GM19468 (cell line): ENCODE measurements at regions not wholly inside any gene's neighbourhood (a gene's known extent, or its start where the extent isn't known, plus 50 kb on each side); places are given as distances from the start of the nearest gene placed in this dataset.
"Not testable (repeated sequence)": the region's sequence is repeated elsewhere in the genome, so short reads cannot be mapped to it uniquely, and the experiment has no call there.

Experiments
- ATAC-seq: cut with Tn5 transposase; IDR thresholded peaks from one replicate; pipeline ENCODE4 v1.9.1; 2021; ENCODE audit warnings: mild to moderate bottlenecking, moderate library complexity, moderate number of reproducible peaks; ENCODE audit not compliant: unreplicated experiment; ENCODE audit errors: extremely low read depth

DNA sequence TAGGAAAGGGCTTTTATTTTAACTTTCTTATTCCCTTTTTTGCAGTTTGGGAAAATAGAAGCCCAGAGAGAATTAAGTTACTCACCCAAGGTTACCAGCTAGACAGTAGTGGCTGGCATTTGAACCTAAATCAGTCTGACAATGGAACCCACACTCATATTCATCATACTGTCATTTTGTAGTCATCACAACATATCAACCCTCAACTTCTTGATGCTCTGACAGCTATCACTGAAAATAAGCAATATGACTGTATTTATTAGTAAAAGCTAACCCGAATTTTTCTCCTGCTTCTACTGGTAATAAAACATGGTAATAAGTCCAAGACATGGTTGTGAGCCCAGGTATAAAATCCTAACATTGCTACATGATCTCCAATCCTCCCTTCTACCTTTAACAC lies 585.8 kb upstream of the UBE2E2 start:
- ATAC-seq, result no peak

- ATAC-seq, result no peak
Measured at GRCh38 chr3:22620498-22620897, 582.6 kb upstream of the UBE2E2 start.

GRCh38 chr3:22621205-22621809 lies 581.8 kb upstream of the UBE2E2 start:
- ATAC-seq, result no peak

- no peak for ATAC-seq
Measured at GRCh38 chr3:22627993-22628499, 575.1 kb upstream of the UBE2E2 start.

GRCh38 chr3:22632536-22632935 lies 570.6 kb upstream of the UBE2E2 start:
- no peak for ATAC-seq

DNA sequence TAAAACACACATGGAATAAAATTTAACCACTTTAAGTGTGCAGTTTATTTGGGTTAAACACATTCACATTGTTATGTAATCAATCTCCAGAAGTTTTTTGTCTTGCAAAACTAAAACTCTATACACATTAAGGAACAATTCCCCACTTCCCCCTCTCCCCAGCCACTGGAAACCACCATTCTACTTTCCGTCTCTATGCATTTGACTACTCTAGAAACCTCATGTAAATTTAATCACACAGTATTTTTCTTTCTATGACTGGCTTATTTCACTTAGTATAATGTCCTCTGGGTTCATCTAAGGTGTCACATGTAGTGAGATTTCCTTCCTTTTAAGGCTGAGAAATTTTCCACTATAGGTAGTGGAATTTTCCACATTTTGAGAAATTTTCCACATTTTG lies 568.7 kb upstream of the UBE2E2 start:
- no peak for ATAC-seq

GRCh38 chr3:22659651-22660475 lies 543.3 kb upstream of the UBE2E2 start:
- no peak for ATAC-seq

DNA sequence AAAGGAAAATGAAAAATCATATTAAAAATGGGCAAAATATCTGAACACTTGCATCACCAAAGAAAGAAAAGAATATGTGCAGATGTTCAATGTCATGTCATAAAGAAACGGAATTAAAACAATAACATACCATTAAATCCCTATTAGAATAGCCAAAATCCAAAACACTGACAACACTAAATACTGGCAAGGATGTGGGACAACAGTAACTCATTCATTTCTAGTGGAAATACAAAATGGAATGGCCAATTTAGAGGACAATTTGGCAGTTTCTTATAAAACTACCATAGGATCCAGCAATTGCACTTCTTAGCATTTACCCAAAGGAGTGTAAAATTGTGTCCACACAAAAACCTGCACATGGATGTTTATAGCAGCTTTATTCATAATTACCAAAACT lies 542.5 kb upstream of the UBE2E2 start:
- ATAC-seq, result no peak

DNA sequence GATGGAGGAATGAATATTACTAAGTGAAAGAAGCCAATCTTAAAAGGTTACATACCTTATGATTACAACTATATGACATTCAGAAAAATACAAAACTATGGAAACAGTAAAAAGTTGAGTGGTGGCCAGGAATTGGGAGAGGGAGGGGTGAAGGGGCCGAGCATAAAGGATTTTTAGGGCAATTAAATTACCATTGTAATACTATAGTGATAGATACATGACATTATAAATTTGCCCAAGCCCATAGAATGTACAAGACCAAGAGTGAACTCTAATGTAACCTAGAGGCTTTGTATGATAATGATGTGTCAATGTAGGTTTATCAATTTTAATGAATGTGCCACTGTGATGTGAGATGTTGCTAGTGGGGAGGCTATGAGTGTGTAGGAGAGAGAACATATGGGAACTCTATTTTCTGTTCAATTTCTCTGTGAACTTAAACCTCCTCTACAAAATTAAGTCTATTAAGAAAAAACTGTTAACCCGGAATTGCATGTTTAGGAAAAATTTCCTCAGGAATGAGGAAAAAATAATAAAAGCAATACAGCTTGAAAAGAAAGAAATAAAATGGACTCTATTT lies 541.9 kb upstream of the UBE2E2 start:
- ATAC-seq, result no peak

DNA sequence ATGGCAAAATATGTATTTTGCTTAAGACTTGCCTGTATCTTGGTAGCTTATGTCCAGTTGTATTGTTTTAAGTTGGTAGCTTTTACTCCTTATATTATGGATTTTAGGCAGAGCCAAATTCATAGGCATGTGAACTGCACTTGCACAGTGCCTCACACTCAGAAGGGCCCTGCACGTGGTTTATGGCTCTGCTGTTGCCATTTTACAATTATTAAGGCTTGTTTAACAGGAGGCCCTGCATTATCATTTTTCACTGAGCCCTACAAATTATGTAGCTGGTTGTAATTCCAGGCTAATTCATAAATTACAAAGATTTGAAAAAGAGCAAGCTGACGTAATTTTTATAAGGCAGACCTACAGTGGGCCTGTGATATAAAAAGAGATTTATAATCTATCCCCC lies 537.6 kb upstream of the UBE2E2 start:
- ATAC-seq, result no peak

- ATAC-seq, result no peak
Measured at GRCh38 chr3:22666736-22667135, 536.4 kb upstream of the UBE2E2 start.

DNA sequence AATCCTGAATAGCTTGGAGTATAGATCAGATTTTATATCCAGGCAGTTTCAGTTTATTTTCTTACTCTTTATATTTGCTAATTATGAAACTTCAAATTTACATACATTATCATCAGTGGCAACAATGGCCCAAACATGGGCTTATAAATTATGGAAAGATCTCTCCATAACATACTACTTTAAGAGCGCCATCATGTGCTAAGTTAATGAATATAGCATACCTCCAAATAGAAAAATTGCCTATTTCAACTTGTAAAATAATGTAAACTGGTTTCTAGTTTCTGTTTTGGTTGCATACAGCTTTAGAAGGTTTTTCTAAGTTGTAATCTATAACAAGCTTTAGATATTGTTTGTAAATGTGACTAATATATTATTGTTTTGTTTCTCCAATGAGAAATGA lies 531.3 kb upstream of the UBE2E2 start:
- no peak for ATAC-seq

DNA sequence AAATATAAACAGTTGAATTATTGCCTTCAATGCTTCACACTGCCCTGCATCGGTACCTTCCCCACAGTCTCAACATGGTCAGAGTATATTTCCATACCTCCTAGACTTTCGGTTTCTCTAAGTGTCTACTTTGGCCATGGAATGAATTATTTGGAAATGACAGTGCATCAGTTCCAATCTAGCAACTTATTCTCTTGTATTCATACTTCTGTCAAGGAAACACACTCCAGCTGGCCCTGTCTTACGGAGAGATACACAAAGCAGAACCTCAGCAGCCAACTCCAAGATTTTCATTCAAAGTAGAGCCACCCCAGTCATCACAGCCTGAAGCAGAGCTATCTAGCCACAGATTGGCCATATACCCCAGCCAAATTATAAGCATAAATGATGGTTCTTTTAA lies 518.4 kb upstream of the UBE2E2 start:
- ATAC-seq, result no peak

- no peak for ATAC-seq
Measured at GRCh38 chr3:22685597-22685996, 517.5 kb upstream of the UBE2E2 start.

DNA sequence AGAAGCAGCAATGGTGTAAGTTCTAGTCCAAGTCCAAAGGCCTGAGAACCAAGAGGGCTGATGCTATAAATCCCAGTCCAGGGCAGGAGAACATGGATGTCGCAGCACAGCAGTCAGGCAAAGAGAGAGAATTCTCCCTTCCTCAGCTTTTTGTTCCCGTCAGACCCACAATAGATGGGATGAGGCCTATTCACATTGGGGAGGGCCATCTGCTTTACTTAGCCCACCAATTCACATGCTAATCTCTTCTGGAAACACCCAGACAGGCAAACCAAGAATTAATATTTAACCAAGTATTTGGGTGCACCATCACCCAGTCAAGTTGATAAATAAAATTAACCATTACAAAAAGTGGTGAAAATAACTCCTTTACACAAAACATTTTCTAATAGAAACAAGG lies 511.7 kb upstream of the UBE2E2 start:
- no peak for ATAC-seq

GRCh38 chr3:22691856-22692628 lies 511.1 kb upstream of the UBE2E2 start:
- ATAC-seq, result no peak

DNA sequence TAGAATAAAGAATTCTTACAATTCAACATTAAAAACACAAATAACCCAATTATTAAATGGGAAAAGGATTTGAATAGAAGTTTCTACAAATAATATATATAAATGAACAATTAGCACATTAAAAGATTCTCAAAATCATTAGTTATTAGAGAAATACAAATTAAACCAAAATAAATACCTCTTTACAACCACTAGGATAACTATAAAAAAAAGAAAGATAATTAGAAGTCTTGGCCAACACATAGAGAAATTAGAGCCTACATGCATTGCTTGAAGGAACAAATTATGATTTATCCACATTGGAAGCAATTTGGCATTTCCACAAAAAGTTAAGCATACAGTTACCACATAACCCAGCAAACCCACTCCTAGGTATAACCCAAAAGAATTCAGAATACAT lies 502.3 kb upstream of the UBE2E2 start:
- no peak for ATAC-seq

- ATAC-seq, result no peak
Measured at GRCh38 chr3:22704166-22704565, 499.0 kb upstream of the UBE2E2 start.

- ATAC-seq, result no peak
Measured at GRCh38 chr3:22704571-22705354, 498.4 kb upstream of the UBE2E2 start.

- ATAC-seq, result not testable (repeated sequence)
Measured at GRCh38 chr3:22706922-22707321, 496.2 kb upstream of the UBE2E2 start.
